SU-DHL-6 (cell line): ENCODE measurements at regions not wholly inside any gene's neighbourhood (a gene's known extent, or its start where the extent isn't known, plus 50 kb on each side); places are given as distances from the start of the nearest gene placed in this dataset.
"Not testable (repeated sequence)": the region's sequence is repeated elsewhere in the genome, so short reads cannot be mapped to it uniquely, and the experiment has no call there.

Experiments
- H2AFZ ChIP-seq: fragments of 200-600 bp; sonication (generic); 2 replicates; pipeline ENCODE4 v1.6.1; 2014; ENCODE audit warnings: low read depth, mild to moderate bottlenecking, moderate library complexity, mixed read lengths, antibody characterized with exemption, low read length; ENCODE audit not compliant: severe bottlenecking
- H3F3A ChIP-seq: fragments of 200-600 bp; shearing (Covaris generic); 2 replicates; pipeline ENCODE4 v1.6.0; 2016; ENCODE audit warnings: antibody characterized with exemption, mild to moderate bottlenecking; ENCODE audit not compliant: insufficient read depth
- H3K27ac ChIP-seq: fragments of 200-600 bp; sonication (generic); 2 replicates; pipeline ENCODE4 v1.5.1; 2016; ENCODE audit warnings: low read depth, mild to moderate bottlenecking, low read length, moderate library complexity, mixed read lengths
- H3K27me3 ChIP-seq: fragments of 200-600 bp; sonication (generic), shearing (Covaris generic); 2 replicates; pipeline ENCODE4 v1.6.0; 2014; ENCODE audit warnings: mild to moderate bottlenecking, low read length
- H3K36me3 ChIP-seq: fragments of 200-600 bp; sonication (generic); 2 replicates; pipeline ENCODE4 v1.6.1; 2014; ENCODE audit warnings: mild to moderate bottlenecking, low read length, mixed read lengths
- H3K4me2 ChIP-seq: fragments of 300-600, 200-600 bp; shearing (Covaris generic), sonication (generic); 2 replicates; pipeline ENCODE4 v1.6.0; 2014; ENCODE audit warnings: low read length, low read depth, mild to moderate bottlenecking; ENCODE audit not compliant: poor library complexity, severe bottlenecking
- H3K4me3 ChIP-seq: fragments of 200-600 bp; sonication (generic); 2 replicates; pipeline ENCODE4 v1.5.1; 2014; ENCODE audit warnings: antibody characterized with exemption, low read length, mild to moderate bottlenecking, mixed read lengths; ENCODE audit not compliant: insufficient read depth, poor library complexity, severe bottlenecking
- H3K79me2 ChIP-seq: fragments of 200-600 bp; sonication (generic); 2 replicates; pipeline ENCODE4 v1.6.1; 2014; ENCODE audit warnings: mild to moderate bottlenecking, low read length, moderate library complexity; ENCODE audit not compliant: insufficient read depth
- H3K9ac ChIP-seq: fragments of 200-600 bp; sonication (generic); 2 replicates; pipeline ENCODE4 v1.7.0; 2014; ENCODE audit warnings: mild to moderate bottlenecking, low read length
- H3K9me2 ChIP-seq: fragments of 200-600 bp; sonication (generic); replicated peaks from 2 replicates; pipeline ENCODE4 v1.6.1; 2014; ENCODE audit warnings: low read length; ENCODE audit not compliant: insufficient read depth
- H3K9me3 ChIP-seq: fragments of 200-600 bp; sonication (generic); 2 replicates; pipeline ENCODE4 v1.6.1; 2014; ENCODE audit warnings: low read length, mixed read lengths; ENCODE audit not compliant: insufficient read depth
- H4K20me1 ChIP-seq: fragments of 200-600 bp; sonication (generic); 2 replicates; pipeline ENCODE4 v1.6.1; 2014; ENCODE audit warnings: low read depth, mild to moderate bottlenecking, antibody characterized with exemption, low read length, moderate library complexity, mixed read lengths
- CTCF ChIP-seq: fragments of 200-600 bp; sonication (generic); IDR thresholded peaks from one replicate; pipeline ENCODE4 v1.5.1; 2017; ENCODE audit warnings: antibody characterized with exemption, mild to moderate bottlenecking, low read length, moderate library complexity; ENCODE audit not compliant: insufficient read depth, poor library complexity, severe bottlenecking
- EZH2phosphoT487 ChIP-seq: fragments of 200-600 bp; sonication (generic), shearing (Covaris generic); conservative IDR thresholded peaks from 2 replicates; pipeline ENCODE4 v1.6.1; 2018; ENCODE audit warnings: mild to moderate bottlenecking, antibody characterized with exemption, low read length, moderate library complexity, mixed read lengths

DNA sequence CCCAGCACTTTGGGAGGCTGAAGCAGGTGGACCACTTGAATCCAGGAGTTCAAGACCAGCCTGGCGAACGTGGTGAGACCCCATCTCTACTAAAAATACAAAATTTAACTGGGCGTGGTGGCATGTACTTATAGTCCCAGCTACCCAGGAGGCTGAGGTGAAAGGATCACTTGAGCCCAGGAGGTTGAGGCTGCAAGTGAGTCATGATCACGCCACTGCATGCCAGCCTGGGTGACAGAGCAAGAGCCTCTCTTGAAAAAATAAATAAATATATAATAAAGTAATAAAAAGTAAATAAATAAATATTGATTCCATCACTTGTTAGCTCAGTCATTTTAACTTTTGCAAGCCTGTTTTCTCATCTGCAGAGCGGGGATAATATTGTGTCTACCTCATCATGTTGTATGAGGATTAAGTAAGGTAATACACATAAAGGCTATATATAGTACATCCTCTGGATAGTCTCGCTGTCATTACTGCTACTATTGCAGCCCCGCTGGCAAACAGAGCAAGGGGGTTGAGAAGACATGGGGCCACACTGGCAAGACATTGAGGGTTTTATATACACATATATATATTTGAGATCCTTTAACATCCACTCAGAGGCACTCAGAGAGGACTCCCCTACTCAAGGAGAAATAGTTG lies 210.9 kb downstream of the C9orf152 start:
- H4K20me1 ChIP-seq, result no peaks in the 10 kb centered on the region
- H3F3A ChIP-seq, result no peaks in the 10 kb centered on the region
- no peaks in the 10 kb centered on the region for H3K79me2 ChIP-seq
- no peaks in the 10 kb centered on the region for H3K36me3 ChIP-seq
- H3K27ac ChIP-seq, result no peak overlapping the region
- 0 out of 2 replicates have a peak, but pooled peaks cover 7% of the 10 kb centered on the region for H3K9me3 ChIP-seq
- H2AFZ ChIP-seq, result no peak overlapping the region
- H3K9ac ChIP-seq, result no peak overlapping the region
- no peak overlapping the region for H3K4me2 ChIP-seq
- no peaks in the 10 kb centered on the region for H3K27me3 ChIP-seq
- no peaks in the 10 kb centered on the region for H3K9me2 ChIP-seq
- H3K4me3 ChIP-seq, result no peak overlapping the region
- no peak for TF ChIP-seq CTCF
- no peak for TF ChIP-seq EZH2phosphoT487

GRCh38 chr9:109997682-109998081 lies 210.3 kb downstream of the C9orf152 start:
- Histone ChIP-seq H3K9ac (no peak overlapping the region), H4K20me1 (no peaks in the 10 kb centered on the region), H3F3A (no peaks in the 10 kb centered on the region), H3K27ac (no peak overlapping the region), H3K4me2 (no peak overlapping the region), H3K4me3 (no peak overlapping the region), H3K36me3 (no peaks in the 10 kb centered on the region), H3K79me2 (no peaks in the 10 kb centered on the region), H3K9me3 (0 out of 2 replicates have a peak, but pooled peaks cover 7% of the 10 kb centered on the region), H2AFZ (no peak overlapping the region), H3K9me2 (no peaks in the 10 kb centered on the region), H3K27me3 (no peaks in the 10 kb centered on the region)
- no peak for TF ChIP-seq CTCF
- no peak for TF ChIP-seq EZH2phosphoT487

DNA sequence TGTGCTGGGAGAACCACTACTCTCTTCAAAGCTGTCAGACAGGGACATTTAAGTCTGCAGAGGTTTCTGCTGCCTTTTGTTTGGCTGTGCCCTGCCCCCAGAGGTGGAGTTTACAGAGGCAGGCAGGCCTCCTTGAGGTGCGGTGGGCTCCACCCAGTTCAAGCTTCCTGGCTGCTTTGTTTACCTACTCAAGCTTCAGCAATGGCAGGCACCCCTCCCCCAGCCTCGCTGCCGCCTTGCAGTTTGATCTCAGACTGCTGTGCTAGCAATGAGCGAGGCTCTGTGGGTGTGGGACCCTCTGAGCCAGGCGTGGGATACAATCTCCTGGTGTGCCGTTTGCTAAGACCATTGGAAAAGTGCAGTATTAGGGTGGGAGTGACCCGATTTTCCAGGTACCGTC lies 202.4 kb downstream of the C9orf152 start:
- not testable (repeated sequence) for H3K9me2 ChIP-seq, H3K36me3 ChIP-seq, H3K27me3 ChIP-seq, H3K27ac ChIP-seq, H4K20me1 ChIP-seq, H3K79me2 ChIP-seq, H3F3A ChIP-seq, H3K9me3 ChIP-seq
- H3K4me2 ChIP-seq, result peak overlapping the region; percentile 61
- H3K4me3 ChIP-seq, result peak overlapping the region; percentile 39
- peak overlapping the region; percentile 59 for H2AFZ ChIP-seq
- H3K9ac ChIP-seq, result peak overlapping the region; percentile 30; the same call in 1 of the 2 replicates

DNA sequence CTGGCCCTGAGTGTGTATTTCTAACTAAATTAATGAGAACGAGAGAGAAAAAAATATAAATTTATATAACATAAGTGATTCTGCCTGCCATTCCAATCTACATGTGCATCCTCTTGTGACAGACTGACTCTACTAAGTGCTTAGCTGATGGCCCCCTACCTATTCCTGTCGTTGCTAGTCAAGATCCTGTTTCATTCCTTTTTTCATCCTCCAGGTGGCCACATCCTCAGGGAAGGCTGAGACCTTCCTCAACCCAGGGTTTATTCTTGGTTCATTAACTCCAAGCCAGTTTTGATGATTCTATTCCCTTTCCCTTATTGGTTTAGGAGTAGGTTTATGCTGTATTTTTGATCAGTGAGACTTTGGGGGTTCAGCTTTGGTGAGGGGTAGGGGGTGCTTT lies 201.3 kb downstream of the C9orf152 start:
- Histone ChIP-seq H3K9me3 (no peaks in the 10 kb centered on the region), H3K36me3 (no peaks in the 10 kb centered on the region), H3K4me2 (peak overlapping the region; percentile 61), H3F3A (no peaks in the 10 kb centered on the region), H3K9ac (no peak overlapping the region), H4K20me1 (no peaks in the 10 kb centered on the region), H3K27me3 (no peaks in the 10 kb centered on the region), H3K27ac (no peak overlapping the region), H3K4me3 (no peak overlapping the region), H3K9me2 (no peaks in the 10 kb centered on the region), H3K79me2 (no peaks in the 10 kb centered on the region), H2AFZ (peak overlapping the region; percentile 59)
- TF ChIP-seq EZH2phosphoT487, result no peak
- no peak for TF ChIP-seq CTCF
